T47D (cell line): ENCODE measurements at regions not wholly inside any gene's neighbourhood (a gene's known extent, or its start where the extent isn't known, plus 50 kb on each side); places are given as distances from the start of the nearest gene placed in this dataset.
A peak's percentile ranks its signal among the peaks of the same experiment; 100 is the strongest.
"Not testable (repeated sequence)": the region's sequence is repeated elsewhere in the genome, so short reads cannot be mapped to it uniquely, and the experiment has no call there.

ENCODE experiments used
- DNase-seq, 2 experiments: peaks; one replicate each; pipeline versions ENCODE4 v3.0.0 to v3.0.0-alpha.2; 2011 to 2012; ENCODE audit warnings: low read depth in 1 of 2, low spot score in 1 of 2
- in situ Hi-C: cut with HindIII; loops from 2 replicates; pipeline ENCODE4 v1.10.0; 2016; ENCODE audit warnings: low sequenced_read_pairs, low pct_unique_long_range_greater_than_20kb

GRCh38 chr3:195999176-195999575 is 82.7 kb downstream of the TFRC start:
- DNase-seq, in situ Hi-C loops: not testable (repeated sequence)

GRCh38 chr3:195996314-195996713 is 85.6 kb downstream of the TFRC start:
- DNase-seq, in situ Hi-C loops: not testable (repeated sequence)

- DNase-seq, result peak in 1 of 2 experiments; percentile 72
- in situ Hi-C loops, result not testable (repeated sequence)
These were observed 86.0 kb upstream of the TNK2 start for GRCh38 chr3:195994343-195994742.

GRCh38 chr3:195993671-195994070 is 85.3 kb upstream of the TNK2 start:
- in situ Hi-C loops, DNase-seq: not testable (repeated sequence)

- in situ Hi-C loops, DNase-seq: not testable (repeated sequence)
These were observed 84.7 kb upstream of the TNK2 start for GRCh38 chr3:195992956-195993595.

GRCh38 chr3:195991986-195992385 is 83.6 kb upstream of the TNK2 start:
- in situ Hi-C loops, DNase-seq: not testable (repeated sequence)

GRCh38 chr3:195991243-195991642 is 82.9 kb upstream of the TNK2 start:
- DNase-seq, in situ Hi-C loops: not testable (repeated sequence)

GRCh38 chr3:195990841-195991174 is 82.5 kb upstream of the TNK2 start:
- in situ Hi-C loops, DNase-seq: not testable (repeated sequence)

- in situ Hi-C loops, result not testable (repeated sequence)
- DNase-seq, result peak in 1 of 2 experiments; percentile 90
These were observed 81.8 kb upstream of the TNK2 start for GRCh38 chr3:195989921-195990840.

- in situ Hi-C loops, result not testable (repeated sequence)
- peak in 1 of 2 experiments; percentile 54 for DNase-seq
These were observed 81.0 kb upstream of the TNK2 start for GRCh38 chr3:195989197-195989920.

- DNase-seq, in situ Hi-C loops: not testable (repeated sequence)
These were observed 80.4 kb upstream of the TNK2 start for GRCh38 chr3:195988764-195989163.

GRCh38 chr3:195987001-195987400 is 78.7 kb upstream of the TNK2 start:
- DNase-seq, in situ Hi-C loops: not testable (repeated sequence)

GRCh38 chr3:195986576-195986975 is 78.2 kb upstream of the TNK2 start:
- not testable (repeated sequence) for DNase-seq

GRCh38 chr3:195985348-195985920 is 77.1 kb upstream of the TNK2 start:
- DNase-seq, in situ Hi-C loops: not testable (repeated sequence)

More at GRCh38 chr3:195986576-195986975, 78.2 kb upstream of the TNK2 start:
- in situ Hi-C loops, result not testable (repeated sequence)

GRCh38 chr3:195984392-195985030 is 76.2 kb upstream of the TNK2 start:
- in situ Hi-C loops, DNase-seq: not testable (repeated sequence)

GRCh38 chr3:195983880-195984279 is 75.5 kb upstream of the TNK2 start:
- DNase-seq, in situ Hi-C loops: not testable (repeated sequence)

- DNase-seq, in situ Hi-C loops: not testable (repeated sequence)
These were observed 74.4 kb upstream of the TNK2 start for GRCh38 chr3:195982754-195983153.
